ENCODE measurements at regions not wholly inside any gene's neighbourhood (a gene's known extent, or its start where the extent isn't known, plus 50 kb on each side); places are given as distances from the start of the nearest gene placed in this dataset.

DNA sequence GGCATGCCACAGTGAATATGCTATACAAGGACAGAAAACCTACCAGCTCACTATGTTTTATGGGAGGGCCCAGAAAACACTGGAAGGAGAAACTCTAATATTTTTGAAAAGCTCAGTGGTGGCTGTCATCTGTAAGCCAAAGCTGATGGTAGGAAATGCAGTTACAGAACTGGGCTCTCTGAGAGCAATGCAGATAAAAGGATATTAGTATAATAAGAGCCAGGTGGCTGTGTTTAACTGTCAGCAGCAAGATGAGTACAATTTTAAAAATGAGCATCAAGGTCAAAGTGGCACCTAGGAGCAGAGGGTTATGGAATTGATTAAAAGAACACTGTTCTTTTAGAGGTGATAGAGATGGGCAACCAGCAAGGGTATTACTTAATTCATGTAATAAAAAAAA, 345.0 kb downstream of the NDFIP2 start:
- no peak for DNase-seq (ENCODE audit: low spot score)

DNA sequence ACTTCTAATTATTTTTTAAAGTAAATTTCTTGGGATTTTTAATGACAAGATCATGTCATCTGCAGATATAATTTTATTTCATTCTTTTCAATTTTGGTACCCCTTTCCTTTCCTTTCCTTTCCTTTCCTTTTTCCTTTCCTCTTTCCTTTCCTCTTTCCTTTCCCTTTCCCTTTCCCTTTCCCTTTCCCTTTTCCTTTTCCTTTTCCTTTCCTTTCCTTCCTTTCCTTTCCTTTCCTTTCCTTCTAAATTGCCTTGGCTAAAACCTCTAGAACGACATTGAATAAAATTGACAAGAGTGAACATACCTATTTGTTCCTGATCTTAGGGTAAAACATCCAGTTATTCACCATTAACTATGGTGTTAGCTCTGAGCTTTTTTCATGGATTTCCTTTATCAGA, 334.1 kb downstream of the NDFIP2 start:
- no peak for DNase-seq (ENCODE audit: low spot score)

DNA sequence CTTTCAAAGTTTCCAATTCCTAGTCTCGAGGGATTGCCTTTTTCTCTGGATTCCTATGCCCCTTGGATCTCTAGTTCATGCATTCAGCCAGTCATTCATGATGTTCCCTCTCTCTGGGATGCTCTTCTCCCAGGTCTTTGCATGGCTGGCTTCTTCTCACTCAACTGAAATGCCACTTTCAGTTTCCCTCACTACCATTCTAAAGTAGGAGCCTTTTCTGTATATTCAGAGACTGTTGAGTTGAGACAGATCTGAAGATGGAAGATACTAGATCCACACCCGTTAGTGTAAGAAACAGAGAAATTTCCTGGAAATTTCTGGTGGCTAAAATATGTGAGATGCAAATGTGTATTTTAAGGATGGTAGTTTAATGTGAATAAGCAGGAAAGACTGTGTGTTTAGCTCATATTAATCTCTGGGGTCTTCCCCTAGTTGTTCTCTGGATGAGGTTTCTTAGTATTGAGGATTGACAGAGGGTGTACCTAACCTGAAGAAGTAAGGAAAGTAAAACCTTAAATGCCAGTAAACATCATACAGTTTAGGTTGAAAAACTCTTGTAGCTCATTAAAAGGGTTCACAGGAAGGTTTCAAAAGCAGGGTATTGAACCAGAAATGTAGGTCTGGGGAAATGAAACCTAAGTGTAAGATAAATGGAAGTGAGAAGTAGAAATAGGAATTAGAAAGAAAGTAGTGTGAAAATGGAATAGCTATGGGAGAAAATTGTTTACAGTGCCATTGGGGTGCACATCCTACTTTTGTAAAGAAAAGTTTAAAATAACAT, 331.3 kb downstream of the NDFIP2 start:
- DNase-seq (ENCODE audit: low spot score): no peak

DNA sequence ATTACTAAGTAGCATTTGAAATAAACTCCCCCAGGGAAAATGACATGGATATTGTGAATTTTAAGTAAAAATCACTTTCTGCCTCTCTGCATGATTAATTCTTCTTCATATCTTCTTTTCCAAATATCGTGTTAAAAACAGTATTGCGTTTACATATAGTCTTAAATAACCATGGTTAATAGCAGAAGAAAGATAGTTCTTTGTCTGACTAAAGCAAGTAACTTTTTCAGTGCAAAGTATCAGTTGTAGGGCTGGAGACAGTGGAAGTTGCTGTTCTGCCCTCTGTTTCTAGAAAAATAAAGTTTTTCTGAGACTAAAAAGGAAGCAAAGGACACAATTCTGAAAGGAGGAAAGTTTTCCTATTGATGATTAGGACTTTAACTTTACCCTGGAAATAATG, 330.2 kb downstream of the NDFIP2 start:
- DNase-seq (ENCODE audit: low spot score): no peak

DNA sequence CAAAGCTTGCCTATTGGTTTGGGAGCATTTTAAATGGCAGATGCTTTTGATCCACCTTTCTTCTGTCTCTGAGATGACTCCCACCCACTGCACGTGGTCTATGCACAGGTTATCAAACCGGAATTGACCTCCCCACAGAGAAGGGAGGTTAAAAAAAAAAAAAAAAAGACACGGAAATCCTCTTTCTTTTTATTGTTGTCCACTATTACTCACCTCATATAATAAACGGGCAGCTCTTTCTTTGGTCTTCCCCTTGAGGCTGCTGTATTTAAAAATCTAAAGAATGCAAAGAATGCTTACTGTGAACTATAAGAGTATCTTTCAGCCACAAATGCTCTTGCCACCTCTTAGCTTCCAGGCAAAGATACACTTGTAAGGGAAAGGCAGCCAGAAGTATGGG, 329.7 kb downstream of the NDFIP2 start:
- DNase-seq (ENCODE audit: low spot score): no peak

DNA sequence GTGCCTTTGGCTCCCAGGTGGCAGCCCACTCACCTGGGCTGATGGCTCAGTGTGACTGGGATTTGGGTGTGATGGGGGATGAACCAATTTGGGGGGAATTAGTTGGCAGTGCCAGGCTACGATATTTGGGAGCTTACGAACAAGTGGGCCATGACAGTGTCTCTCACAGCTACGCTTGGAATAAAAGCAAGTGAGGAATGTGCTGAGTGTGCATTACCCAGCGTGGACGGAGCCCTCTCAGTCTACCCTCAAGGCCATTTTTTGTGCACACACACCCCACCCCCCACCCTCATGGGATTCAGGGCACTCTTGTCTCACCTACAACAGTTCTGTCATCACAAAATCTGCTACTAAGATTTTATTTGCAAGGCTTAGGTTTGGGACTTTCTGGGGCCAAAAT, 329.1 kb downstream of the NDFIP2 start:
- DNase-seq (ENCODE audit: low spot score): no peak

DNA sequence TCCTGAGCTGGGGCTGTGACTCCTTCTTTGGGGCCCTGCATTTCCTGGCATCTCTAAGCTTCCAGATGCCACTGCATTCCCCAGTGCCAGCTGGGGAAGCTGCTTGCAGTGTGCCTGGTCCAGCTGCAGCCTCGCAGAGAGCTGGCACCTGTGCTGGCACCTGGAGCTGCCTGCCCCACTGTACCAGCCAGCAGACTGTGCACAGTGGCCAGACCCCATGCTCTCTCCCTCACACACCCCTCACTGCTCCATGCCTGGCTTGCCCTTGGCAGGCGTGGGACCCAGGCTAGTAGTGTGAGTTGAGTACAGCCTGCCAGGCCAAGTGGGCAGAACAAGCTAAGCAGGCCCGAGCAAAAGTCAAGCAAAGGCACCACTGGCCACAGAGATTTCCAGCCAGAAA, 327.5 kb downstream of the NDFIP2 start:
- DNase-seq (ENCODE audit: low spot score): no peak

DNA sequence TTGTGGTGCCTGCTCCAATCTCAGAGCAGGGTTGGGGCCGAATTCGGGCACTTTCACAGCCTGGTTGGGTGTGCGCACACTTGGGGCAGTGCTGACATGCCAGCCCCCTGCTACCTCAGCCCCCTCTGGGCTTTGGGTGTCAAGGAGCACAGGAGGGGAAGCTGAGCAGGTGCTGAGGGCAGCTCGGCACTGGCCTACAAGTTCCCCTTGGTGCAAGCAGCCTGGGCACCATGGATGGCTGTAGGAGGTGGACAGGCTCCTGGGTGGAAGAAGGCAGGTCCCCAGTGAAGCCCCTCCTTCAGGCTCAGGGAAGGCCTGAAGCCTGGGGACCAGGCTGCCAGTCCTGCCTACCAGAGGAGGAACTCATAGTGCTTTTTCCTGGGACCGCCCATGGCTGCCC, 326.6 kb downstream of the NDFIP2 start:
- no peak for DNase-seq (ENCODE audit: low spot score)

DNA sequence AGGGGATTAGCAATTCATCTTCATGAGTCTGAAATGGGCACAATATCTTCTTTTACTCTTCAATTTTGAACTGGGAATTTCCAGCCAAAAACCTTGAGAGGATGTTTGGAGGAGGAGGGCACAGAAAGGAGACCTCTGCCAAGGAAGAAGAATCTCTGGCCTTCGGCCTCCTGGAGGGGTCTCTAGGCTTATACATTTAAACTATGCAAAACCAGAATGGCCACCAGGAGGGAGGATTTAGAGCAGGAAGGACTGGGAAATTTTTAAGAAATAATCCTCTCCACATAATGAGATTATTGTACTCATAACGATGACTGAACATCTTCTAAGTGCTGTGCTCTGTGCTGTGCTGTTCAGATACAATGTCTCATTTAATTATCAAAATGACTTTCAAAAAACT, 325.9 kb downstream of the NDFIP2 start:
- no peak for DNase-seq (ENCODE audit: low spot score)

DNA sequence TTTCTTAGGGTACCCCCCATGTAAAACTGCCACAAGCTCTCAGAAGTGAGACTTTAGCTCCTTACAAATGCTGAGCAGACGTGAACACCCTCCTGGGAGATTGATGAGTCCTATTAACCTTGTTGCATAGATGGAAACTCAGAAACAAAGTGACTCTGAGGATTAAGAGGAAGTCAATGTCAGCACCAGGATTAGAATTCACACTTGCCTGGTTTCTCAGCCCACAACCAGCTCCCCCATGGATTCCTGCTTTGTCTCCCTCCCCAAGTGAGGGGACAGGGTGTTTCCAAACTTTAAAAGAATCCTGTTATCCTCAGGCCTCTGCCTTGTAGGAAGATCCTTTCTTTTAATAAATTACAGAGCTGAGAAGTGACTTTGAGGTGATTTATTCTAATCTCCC, 324.4 kb downstream of the NDFIP2 start:
- DNase-seq (ENCODE audit: low spot score): no peak

DNA sequence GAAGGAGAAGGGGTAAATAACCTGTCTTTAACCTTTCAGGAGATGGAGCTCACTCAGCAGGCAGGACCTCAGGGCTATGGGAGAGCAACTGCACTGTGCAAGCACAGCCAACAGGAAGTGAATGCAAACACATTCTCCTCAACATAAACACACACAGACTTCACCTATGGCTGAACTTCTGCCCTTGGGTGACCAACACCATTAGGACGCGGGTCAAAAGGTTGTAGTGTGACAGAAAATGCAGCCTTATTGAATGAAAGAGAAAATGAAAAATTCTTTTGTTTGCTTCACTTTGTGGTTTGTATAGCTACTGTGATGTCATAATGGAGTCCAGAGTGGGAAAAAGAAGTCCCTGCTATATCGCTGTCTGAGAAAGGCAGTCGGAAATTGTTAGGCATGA, 323.0 kb downstream of the NDFIP2 start:
- DNase-seq (ENCODE audit: low spot score): no peak

DNA sequence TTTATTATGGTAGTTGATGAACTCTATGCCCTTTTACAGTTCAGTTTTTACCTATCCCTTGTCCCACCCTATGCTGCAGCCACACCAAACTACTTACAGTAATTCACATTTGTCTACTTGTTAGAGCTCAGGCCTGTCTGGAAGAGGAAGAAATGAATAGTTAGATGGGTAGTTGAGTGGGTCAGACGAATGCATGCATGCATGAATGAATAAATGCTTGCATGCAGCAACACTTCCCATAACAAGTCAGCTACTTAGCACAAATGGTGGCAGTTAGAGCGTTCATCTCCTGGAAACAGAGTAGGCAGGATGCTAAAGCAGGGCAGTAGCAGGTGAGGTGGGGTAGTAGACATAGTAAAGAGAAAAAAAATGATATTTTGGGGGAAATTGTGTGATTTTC, 322.3 kb downstream of the NDFIP2 start:
- DNase-seq (ENCODE audit: low spot score): no peak

DNA sequence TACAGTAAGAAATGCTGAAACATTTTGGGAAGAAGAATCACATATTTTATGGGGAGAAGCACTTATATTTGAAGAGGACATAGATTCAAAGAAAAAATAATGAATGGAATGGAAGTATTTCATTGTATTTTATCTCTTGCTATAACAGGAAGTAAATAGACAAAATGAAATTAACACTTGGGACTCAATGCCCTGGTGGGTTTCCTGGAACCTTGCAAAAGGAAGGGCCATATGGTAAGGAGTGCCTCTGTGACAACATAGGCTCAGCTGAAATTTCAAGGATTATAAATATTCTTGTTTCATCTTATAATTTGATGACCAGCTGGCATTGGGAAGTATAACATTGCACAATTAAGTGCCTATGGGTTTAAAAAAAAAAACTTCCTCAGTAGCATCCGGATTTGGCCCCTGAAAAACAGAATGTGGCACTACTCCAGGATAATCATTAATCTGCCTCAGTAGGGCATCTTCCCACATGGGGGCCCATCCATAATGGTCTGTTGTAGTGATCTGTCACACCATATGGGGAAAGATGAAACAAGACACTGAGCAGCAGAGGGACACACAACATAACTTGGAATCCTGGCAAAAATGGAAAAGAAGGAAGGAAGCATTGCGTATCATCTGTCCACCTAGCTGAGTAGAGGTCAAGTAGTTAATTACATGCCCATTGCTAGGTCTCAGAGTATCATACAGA, 321.6 kb downstream of the NDFIP2 start:
- no peak for DNase-seq (ENCODE audit: low spot score)

DNA sequence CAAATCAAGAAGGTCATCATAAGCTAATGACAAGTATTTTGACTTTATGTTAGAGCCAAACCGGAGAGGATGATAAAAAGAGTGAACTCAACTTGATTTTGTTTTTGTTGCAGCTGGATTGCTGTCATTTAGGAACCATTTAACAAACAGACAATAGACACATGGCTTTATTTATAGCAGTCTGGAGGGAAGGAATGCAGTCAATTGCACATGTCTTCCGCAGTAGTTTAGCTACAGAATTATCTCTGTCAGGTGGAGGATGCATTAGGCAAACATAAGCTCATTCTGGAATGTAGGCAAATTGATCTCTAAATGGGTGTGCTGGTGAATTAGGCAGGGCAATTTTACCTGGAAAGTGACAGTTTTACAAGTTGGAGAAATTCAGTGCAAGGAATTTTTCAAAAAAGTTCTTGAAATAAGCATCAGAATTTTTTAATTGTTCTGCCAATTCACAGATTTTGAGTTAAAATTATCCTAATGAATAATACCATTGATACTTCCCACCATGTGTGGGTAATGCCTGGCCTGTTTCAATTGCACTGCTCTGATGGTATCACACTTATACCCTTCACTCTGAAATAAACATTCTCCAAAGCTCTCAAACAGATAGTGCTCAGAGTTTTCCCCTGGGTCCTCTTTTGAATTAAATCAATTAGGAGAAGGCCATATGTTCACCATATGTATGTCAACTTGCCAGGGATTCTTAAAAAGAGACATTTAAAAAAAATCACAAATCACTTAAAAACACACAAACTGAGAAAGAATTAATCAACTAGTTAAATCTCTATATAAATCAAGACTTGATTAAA, 318.3 kb downstream of the NDFIP2 start:
- no peak for DNase-seq (ENCODE audit: low spot score)

DNA sequence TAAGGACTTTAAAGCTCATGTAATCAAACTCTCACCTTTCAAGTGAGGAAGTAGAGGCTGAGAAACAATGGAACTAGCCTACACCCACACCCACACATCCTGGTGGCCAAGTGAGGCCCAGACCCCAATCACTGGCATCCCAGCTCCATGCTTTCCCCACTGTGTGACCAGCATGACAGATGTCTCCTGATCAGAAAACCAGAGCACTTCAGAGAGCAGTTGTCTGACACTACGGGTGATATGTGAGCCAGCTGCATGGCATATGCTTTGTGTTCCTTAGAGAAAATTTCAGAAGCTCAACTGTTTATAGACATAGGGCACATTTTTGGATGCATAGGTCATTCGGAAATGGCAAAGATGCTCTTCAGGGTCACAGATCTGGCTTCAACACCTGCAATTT, 315.2 kb downstream of the NDFIP2 start:
- DNase-seq (ENCODE audit: low spot score): no peak

DNA sequence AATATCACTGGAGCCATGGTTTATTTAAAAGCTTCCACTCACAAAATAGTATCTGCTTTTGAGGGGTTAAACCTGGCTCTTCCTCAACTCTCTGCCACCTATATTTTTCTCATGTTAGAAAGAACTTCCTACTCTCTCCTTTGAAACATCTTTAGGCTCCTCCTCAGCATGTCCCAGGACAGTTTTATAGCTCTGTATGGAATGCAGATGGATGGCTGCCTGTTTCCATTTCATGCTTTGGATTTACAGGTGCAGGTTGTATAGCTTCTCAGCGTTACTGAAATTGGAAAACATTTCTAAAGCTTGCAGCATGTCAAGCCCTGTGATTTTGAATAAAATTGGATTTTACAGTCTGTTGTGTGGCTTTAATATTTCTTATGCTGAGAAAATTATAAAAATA, 314.0 kb downstream of the NDFIP2 start:
- DNase-seq (ENCODE audit: low spot score): no peak

DNA sequence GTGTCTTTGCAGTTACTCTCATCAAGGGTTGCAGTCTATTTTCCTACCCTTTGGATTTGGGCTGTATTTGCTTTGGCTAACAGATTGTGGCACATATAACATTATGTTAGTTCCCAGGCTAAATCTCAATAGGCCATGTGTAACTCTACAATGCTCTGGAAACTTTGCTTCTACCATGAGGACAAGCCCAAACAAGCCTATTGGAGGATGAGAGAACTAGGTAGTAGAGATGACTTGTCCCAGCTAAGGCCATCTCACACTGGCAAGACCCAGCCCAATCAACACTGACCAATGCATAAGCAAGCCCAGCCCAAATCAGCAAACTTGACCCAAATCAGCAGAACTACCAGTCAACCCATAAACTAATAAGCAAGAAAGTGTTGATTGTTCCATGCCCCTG, 311.8 kb downstream of the NDFIP2 start:
- no peak for DNase-seq (ENCODE audit: low spot score)

DNA sequence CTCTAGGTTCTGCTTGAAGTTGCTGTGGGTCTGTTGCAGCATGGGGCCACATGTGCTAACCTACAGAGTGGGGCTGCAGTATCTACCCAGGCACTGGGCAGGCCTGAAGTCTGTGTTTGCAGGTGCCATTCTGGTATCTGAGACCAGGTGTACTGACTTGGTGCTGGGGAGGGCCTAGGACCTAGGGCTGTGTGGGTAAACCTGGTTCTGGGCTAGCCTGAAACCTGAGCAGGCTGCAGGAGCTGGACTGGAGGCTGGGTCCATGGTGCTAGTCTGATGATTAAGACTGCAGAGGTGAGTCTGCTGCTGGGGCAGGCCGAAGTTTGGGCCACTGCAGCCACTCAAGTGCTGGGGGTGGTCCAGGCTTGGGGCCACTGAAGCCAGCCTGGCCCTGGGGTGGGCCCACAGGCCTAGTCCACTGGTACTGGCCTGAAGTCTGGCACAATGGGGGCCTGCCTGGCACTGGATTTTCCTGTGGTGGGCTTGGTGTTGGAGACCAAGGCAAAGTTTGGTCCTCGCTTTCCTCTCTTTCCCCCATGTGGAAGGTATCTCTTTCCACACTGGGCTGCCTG, 310.6 kb downstream of the NDFIP2 start:
- DNase-seq (ENCODE audit: low spot score): no peak

DNA sequence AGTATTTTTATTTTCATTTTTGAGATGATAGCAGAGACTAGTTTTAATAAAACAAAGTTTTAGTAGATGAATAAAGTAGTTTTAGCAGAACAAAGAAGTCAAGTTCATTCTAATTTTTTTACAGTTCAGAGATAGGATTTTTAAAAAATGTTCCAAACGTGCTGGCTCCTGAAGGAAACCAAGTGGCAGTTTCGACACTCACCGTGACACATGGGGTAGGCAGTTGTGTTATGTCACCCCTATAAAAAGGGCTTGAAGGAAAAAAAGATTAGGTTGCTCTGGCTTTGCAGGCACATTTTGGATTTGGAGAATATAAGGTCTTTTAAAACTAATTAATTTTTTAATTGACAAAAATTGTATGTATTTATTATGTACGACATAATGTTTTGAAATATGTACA, 305.2 kb downstream of the NDFIP2 start:
- DNase-seq (ENCODE audit: low spot score): no peak

DNA sequence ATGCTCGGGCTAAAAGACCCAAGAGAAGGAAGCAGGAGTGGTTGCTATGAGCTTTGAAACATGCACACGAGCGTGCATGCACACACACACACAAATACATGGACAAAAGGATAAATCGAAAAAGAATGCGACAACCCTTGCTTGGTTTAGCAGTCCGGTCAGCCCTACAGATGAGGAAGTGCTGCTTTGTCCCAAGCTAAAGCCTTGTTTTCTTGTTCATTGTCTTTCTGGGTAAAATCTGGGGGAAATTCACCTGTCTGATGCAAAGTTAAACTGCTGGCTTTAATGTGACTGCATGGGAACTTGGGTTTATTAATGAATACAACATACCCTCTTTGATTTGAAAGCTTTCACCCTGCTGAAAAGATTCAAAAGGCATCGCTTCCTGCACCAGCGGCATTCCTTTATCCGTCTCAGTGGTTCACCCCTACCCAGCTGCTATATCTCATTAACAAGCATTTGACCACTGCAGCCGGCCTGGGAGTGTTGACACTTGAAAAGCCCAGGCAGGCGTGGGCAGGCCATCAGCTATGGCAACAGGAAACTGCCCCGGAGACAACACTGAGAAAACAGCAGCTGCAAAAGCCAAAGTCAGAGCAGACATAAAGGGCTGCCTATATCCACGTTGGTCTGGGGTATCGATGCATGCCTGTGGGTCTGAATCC, 301.7 kb downstream of the NDFIP2 start:
- no peak for DNase-seq (ENCODE audit: low spot score)

DNA sequence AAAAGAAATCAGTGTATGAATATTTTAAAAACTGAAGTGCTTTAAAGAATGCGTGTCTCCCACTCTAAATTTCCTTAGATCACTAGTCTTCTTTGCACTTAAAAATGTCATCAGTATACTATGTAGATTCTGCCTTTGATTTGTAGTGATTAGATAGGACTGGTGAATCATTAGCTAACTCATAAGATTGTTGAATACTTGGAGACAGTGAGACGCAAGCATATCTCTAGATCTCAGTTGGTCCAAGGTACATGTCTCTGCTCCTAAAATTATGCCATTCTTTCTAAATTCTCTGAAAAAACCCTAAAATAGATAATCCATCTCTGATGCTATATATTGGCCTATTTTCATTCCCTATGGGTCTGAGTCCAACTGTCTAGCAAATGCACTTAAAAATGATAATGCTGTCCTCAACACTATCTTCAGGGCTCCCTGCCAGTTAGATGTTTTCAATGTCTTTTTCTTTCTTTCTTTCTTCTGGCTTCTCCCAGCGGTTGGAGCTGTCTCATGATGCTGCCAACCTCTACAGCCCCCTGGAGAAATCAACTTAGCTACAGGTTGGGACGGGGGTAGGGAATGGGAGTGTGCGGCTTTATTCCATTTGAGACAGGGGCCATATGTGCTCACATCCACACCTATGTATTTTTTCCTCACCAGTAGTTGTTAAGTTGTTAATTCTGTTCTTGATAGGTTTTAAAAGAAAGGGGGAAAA, 301.0 kb downstream of the NDFIP2 start:
- DNase-seq (ENCODE audit: low spot score): no peak

DNA sequence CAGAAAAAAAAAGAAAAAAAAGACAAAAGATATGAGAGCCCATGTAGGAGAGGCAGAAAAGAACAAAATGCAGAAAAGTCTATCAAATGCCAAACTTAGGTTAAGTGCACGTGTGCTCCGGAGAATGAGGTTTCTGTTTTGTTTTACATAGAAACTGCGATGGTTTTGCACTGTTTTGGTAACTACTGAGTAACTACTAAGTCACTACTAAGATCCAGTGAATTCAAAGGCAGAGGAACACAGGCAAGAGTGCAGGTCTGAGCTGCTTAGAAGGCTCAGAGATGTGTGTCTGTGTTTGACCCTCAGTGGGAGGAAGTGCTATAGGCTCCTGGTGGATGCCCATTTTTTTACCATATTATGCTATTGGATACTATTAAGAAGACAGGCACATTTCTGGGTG, 299.3 kb downstream of the NDFIP2 start:
- DNase-seq (ENCODE audit: low spot score): no peak

Data from activated CD4-positive, alpha-beta T cell treated with anti-CD3 and anti-CD28 coated beads, Interleukin-2, Interleukin-4, amounts not matched to agents 100 ng/mL and 50 ng/mL, durations not matched to agents 16 hours and 8 hours (primary cell).